CMK (cell line): ENCODE measurements at regions not wholly inside any gene's neighbourhood (a gene's known extent, or its start where the extent isn't known, plus 50 kb on each side); places are given as distances from the start of the nearest gene placed in this dataset.

Experiments
- DNase-seq: peaks from one replicate; pipeline ENCODE4 v3.0.0-alpha.2; 2010; ENCODE audit warnings: low read depth

- no peak for DNase-seq
Measured at GRCh38 chr12:126772171-126772864, 1494.7 kb upstream of the TMEM132C start.

GRCh38 chr12:126773012-126773411 lies 1494.0 kb upstream of the TMEM132C start:
- no peak for DNase-seq

- no peak for DNase-seq
Measured at GRCh38 chr12:126773491-126773890, 1493.5 kb upstream of the TMEM132C start.

- DNase-seq = no peak
Measured at GRCh38 chr12:126776026-126776655, 1490.8 kb upstream of the TMEM132C start.

- DNase-seq = no peak
Measured at GRCh38 chr12:126780343-126780742, 1486.6 kb upstream of the TMEM132C start.

- DNase-seq = no peak
Measured at GRCh38 chr12:126781593-126781992, 1485.4 kb upstream of the TMEM132C start.

- no peak for DNase-seq
Measured at GRCh38 chr12:126782083-126782482, 1484.9 kb upstream of the TMEM132C start.

- peak; percentile 5 for DNase-seq
Measured at GRCh38 chr12:126784328-126784921, 1482.5 kb upstream of the TMEM132C start.

- DNase-seq = no peak
Measured at GRCh38 chr12:126789963-126790362, 1477.0 kb upstream of the TMEM132C start.

GRCh38 chr12:126791122-126791521 lies 1475.8 kb upstream of the TMEM132C start:
- no peak for DNase-seq

- no peak for DNase-seq
Measured at GRCh38 chr12:126792411-126792810, 1474.6 kb upstream of the TMEM132C start.

GRCh38 chr12:126797525-126797924 lies 1469.4 kb upstream of the TMEM132C start:
- DNase-seq = no peak

GRCh38 chr12:126798449-126798848 lies 1468.5 kb upstream of the TMEM132C start:
- DNase-seq = no peak

GRCh38 chr12:126807312-126807865 lies 1459.6 kb upstream of the TMEM132C start:
- no peak for DNase-seq

GRCh38 chr12:126811391-126811790 lies 1455.6 kb upstream of the TMEM132C start:
- no peak for DNase-seq

- DNase-seq = no peak
Measured at GRCh38 chr12:126819554-126819953, 1447.4 kb upstream of the TMEM132C start.

GRCh38 chr12:126830778-126831680 lies 1435.9 kb upstream of the TMEM132C start:
- no peak for DNase-seq

GRCh38 chr12:126837697-126838096 lies 1429.3 kb upstream of the TMEM132C start:
- DNase-seq = no peak

- DNase-seq = no peak
Measured at GRCh38 chr12:126843915-126844669, 1422.9 kb upstream of the TMEM132C start.

GRCh38 chr12:126847005-126847629 lies 1419.9 kb upstream of the TMEM132C start:
- no peak for DNase-seq

GRCh38 chr12:126855768-126856167 lies 1411.2 kb upstream of the TMEM132C start:
- no peak for DNase-seq
